ENCODE measurements at regions not wholly inside any gene's neighbourhood (a gene's known extent, or its start where the extent isn't known, plus 50 kb on each side); places are given as distances from the start of the nearest gene placed in this dataset.

DNA sequence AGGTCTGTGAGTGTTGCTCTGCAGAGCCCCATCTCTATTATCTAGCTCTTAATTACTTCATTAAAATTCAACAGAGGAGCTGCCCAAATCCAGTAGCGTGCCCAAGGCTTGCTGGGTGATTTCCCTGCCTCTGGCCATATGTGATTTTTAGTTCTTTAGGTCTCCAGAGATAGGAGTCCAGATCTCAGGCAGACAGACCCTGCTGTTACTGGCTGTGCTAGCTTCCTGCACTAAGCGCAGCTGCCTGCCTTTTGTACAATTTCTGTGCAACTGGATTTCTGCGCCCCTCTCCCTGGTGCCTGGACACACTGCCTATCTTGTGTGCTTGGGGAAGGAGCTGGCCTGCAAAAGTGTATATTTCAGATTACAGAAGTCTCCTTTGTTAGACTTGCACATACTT lies 136.5 kb downstream of the TDRD15 start:
- CTCF ChIA-PET: no interaction called here
- Histone ChIP-seq H3K36me3 (ENCODE audit: control insufficient read depth, insufficient read depth, low read length) (no peaks in the 10 kb centered on the region), H3K4me3 (ENCODE audit: low read depth, low read length) (no peak overlapping the region), H3K27me3 (ENCODE audit: control insufficient read depth, insufficient read depth, low read length) (no peaks in the 10 kb centered on the region)
- DNase-seq (ENCODE audit: low read depth): no peak
- TF ChIP-seq, protein P1, sequence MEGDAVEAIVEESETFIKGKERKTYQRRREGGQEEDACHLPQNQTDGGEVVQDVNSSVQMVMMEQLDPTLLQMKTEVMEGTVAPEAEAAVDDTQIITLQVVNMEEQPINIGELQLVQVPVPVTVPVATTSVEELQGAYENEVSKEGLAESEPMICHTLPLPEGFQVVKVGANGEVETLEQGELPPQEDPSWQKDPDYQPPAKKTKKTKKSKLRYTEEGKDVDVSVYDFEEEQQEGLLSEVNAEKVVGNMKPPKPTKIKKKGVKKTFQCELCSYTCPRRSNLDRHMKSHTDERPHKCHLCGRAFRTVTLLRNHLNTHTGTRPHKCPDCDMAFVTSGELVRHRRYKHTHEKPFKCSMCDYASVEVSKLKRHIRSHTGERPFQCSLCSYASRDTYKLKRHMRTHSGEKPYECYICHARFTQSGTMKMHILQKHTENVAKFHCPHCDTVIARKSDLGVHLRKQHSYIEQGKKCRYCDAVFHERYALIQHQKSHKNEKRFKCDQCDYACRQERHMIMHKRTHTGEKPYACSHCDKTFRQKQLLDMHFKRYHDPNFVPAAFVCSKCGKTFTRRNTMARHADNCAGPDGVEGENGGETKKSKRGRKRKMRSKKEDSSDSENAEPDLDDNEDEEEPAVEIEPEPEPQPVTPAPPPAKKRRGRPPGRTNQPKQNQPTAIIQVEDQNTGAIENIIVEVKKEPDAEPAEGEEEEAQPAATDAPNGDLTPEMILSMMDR (IDR thresholded peaks at IDR 0.05; ENCODE audit: insufficient read depth, low read depth, low read length): no peak
- POLR2A ChIA-PET: no interaction called here

DNA sequence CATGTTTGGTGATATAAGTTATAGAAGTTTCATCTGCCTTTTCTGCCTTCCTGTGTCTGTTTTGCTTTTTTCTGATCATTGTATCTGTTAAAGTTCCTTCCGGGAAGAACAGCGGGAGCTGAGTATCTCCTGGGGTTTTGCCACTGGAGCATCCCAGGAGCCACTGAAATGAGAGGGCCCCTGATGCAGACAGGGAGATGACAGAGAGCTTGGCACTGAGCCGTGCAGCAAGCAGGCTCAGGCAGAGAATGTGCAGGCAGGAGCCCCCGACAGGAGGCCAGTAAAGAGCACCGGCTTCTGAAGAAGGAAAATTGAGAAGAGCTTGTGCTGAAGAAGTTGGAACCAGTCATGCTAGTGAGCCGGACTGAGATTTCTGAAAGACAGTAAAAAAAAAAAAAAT lies 137.8 kb downstream of the TDRD15 start:
- ChIA-PET POLR2A (no interaction called here), CTCF (no interaction called here)
- TF ChIP-seq, protein P1 (IDR thresholded peaks at IDR 0.05; ENCODE audit: insufficient read depth, low read depth, low read length): no peak
- Histone ChIP-seq H3K36me3 (ENCODE audit: control insufficient read depth, insufficient read depth, low read length) (no peaks in the 10 kb centered on the region), H3K27me3 (ENCODE audit: control insufficient read depth, insufficient read depth, low read length) (no peaks in the 10 kb centered on the region), H3K4me3 (ENCODE audit: low read depth, low read length) (no peak overlapping the region)
- DNase-seq (ENCODE audit: low read depth): no peak

- no peaks in the 10 kb centered on the region for H3K36me3 ChIP-seq (ENCODE audit: control insufficient read depth, insufficient read depth, low read length)
- TF ChIP-seq, protein P1 (IDR thresholded peaks at IDR 0.05; ENCODE audit: insufficient read depth, low read depth, low read length): no peak
- CTCF ChIA-PET: interaction anchor here (1.3 kb wide), 1 partner anchor 14 kb away, joined by 5 read pairs; no protein-coding TSS in a partner anchor
- no peaks in the 10 kb centered on the region for H3K27me3 ChIP-seq (ENCODE audit: control insufficient read depth, insufficient read depth, low read length)
- H3K4me3 ChIP-seq (ENCODE audit: low read depth, low read length): no peak overlapping the region
- no peak for DNase-seq (ENCODE audit: low read depth)
- POLR2A ChIA-PET: no interaction called here
Measured at GRCh38 chr2:21262426-21262940, 138.7 kb downstream of the TDRD15 start.

DNA sequence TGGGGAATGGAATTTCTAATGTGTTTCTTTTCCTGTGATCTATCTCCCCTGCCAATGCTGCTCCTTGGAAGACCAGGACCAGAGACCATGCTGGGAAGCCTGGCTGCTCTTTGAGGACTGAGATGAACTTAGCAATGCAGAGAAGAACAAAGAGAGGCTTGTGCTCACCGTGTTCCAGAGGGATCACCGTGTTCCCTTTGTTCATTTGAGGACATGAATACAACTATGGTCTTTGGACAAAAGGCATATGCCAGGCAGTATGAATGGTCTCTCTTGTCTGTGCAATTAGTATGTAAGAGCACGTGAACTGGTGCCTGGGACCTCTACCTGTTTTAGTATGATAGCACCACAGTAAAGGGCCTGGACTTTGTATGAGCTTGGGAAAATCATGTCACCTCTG lies 139.9 kb downstream of the TDRD15 start:
- Histone ChIP-seq H3K27me3 (ENCODE audit: control insufficient read depth, insufficient read depth, low read length) (no peaks in the 10 kb centered on the region), H3K36me3 (ENCODE audit: control insufficient read depth, insufficient read depth, low read length) (no peaks in the 10 kb centered on the region), H3K4me3 (ENCODE audit: low read depth, low read length) (no peak overlapping the region)
- ChIA-PET POLR2A (no interaction called here), CTCF (interaction anchor here (1.7 kb wide), 1 partner anchor 11 kb away, joined by 3 read pairs; no protein-coding TSS in a partner anchor)
- TF ChIP-seq, protein P1 (IDR thresholded peaks at IDR 0.05; ENCODE audit: insufficient read depth, low read depth, low read length): no peak
- DNase-seq (ENCODE audit: low read depth): no peak

GRCh38 chr2:21265752-21266151 lies 142.0 kb downstream of the TDRD15 start:
- H3K36me3 ChIP-seq (ENCODE audit: control insufficient read depth, insufficient read depth, low read length): no peaks in the 10 kb centered on the region
- H3K27me3 ChIP-seq (ENCODE audit: control insufficient read depth, insufficient read depth, low read length): no peaks in the 10 kb centered on the region
- CTCF ChIA-PET: interaction anchor here (1.0 kb wide), 1 partner anchor 65 kb away, joined by 3 read pairs; no protein-coding TSS in a partner anchor
- no peak for DNase-seq (ENCODE audit: low read depth)
- POLR2A ChIA-PET: no interaction called here
- TF ChIP-seq, protein P1 (IDR thresholded peaks at IDR 0.05; ENCODE audit: insufficient read depth, low read depth, low read length): no peak
- no peak overlapping the region for H3K4me3 ChIP-seq (ENCODE audit: low read depth, low read length)

All from BJ (cell line).